ENCODE measurements at regions not wholly inside any gene's neighbourhood (a gene's known extent, or its start where the extent isn't known, plus 50 kb on each side); places are given as distances from the start of the nearest gene placed in this dataset.

- TF ChIP-seq, protein P1, sequence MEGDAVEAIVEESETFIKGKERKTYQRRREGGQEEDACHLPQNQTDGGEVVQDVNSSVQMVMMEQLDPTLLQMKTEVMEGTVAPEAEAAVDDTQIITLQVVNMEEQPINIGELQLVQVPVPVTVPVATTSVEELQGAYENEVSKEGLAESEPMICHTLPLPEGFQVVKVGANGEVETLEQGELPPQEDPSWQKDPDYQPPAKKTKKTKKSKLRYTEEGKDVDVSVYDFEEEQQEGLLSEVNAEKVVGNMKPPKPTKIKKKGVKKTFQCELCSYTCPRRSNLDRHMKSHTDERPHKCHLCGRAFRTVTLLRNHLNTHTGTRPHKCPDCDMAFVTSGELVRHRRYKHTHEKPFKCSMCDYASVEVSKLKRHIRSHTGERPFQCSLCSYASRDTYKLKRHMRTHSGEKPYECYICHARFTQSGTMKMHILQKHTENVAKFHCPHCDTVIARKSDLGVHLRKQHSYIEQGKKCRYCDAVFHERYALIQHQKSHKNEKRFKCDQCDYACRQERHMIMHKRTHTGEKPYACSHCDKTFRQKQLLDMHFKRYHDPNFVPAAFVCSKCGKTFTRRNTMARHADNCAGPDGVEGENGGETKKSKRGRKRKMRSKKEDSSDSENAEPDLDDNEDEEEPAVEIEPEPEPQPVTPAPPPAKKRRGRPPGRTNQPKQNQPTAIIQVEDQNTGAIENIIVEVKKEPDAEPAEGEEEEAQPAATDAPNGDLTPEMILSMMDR (IDR thresholded peaks at IDR 0.05; ENCODE audit: unreplicated experiment) = no peak
- Mint-ChIP-seq H3K4me3 (no peak overlapping the region), H3K27ac (no peak overlapping the region), H3K9me3 (peaks cover 21% of the 10 kb centered on the region), H3K36me3 (peaks cover 3% of the 10 kb centered on the region), H3K4me1 (peaks cover 10% of the 10 kb centered on the region), H3K27me3 (ENCODE audit: low read depth) (peaks cover 13% of the 10 kb centered on the region)
- DNase-seq (ENCODE audit: low spot score in 2 of 2, unreplicated experiment in 2 of 2) = no peak
Observed at GRCh38 chr1:87194856-87195255, 133.8 kb upstream of the LMO4 start.

GRCh38 chr1:87196110-87196827 is 132.4 kb upstream of the LMO4 start:
- no peak overlapping the region for H3K4me3 Mint-ChIP-seq
- TF ChIP-seq, protein P1 (IDR thresholded peaks at IDR 0.05; ENCODE audit: unreplicated experiment) = no peak
- H3K9me3 Mint-ChIP-seq = peaks cover 21% of the 10 kb centered on the region
- H3K27me3 Mint-ChIP-seq (ENCODE audit: low read depth) = peaks cover 22% of the 10 kb centered on the region
- peaks cover 3% of the 10 kb centered on the region for H3K36me3 Mint-ChIP-seq
- no peak overlapping the region for H3K27ac Mint-ChIP-seq
- H3K4me1 Mint-ChIP-seq = peaks cover 13% of the 10 kb centered on the region
- no peak for DNase-seq (ENCODE audit: low spot score in 2 of 2, unreplicated experiment in 2 of 2)

DNA sequence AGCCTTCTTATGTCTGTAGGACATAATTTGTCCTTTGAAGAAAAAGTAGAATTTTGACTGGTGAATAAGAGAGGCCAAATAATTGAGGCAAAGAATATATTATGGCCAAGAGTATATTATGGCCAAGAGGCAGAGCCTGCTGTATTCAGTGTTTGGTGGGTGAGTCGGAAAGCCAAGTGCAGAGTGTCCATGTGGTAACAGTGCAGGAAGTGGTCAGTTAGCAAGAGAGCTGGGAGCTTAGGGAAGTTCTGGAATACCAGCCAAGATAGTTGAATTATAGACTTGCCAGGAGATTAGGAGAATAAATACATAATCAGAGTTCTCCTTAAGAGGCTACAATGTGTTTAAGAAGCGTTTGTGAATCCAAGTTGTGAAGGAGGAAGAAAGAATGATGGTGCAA is 131.5 kb upstream of the LMO4 start:
- TF ChIP-seq, protein P1 (IDR thresholded peaks at IDR 0.05; ENCODE audit: unreplicated experiment) = no peak
- H3K27me3 Mint-ChIP-seq (ENCODE audit: low read depth) = peaks cover 24% of the 10 kb centered on the region
- no peak for DNase-seq (ENCODE audit: low spot score in 2 of 2, unreplicated experiment in 2 of 2)

GRCh38 chr1:87197641-87198040 is 131.0 kb upstream of the LMO4 start:
- peaks cover 27% of the 10 kb centered on the region for H3K27me3 Mint-ChIP-seq (ENCODE audit: low read depth)
- H3K27ac Mint-ChIP-seq = no peak overlapping the region
- peaks cover 21% of the 10 kb centered on the region for H3K9me3 Mint-ChIP-seq
- peaks cover 4% of the 10 kb centered on the region for H3K4me1 Mint-ChIP-seq
- DNase-seq (ENCODE audit: low spot score in 2 of 2, unreplicated experiment in 2 of 2) = no peak
- peaks cover 3% of the 10 kb centered on the region for H3K36me3 Mint-ChIP-seq
- no peak overlapping the region for H3K4me3 Mint-ChIP-seq
- TF ChIP-seq, protein P1 (IDR thresholded peaks at IDR 0.05; ENCODE audit: unreplicated experiment) = no peak

More for the DNA sequence above, 131.5 kb upstream of the LMO4 start:
- Mint-ChIP-seq H3K9me3 (peaks cover 21% of the 10 kb centered on the region), H3K4me3 (no peak overlapping the region), H3K4me1 (peaks cover 7% of the 10 kb centered on the region), H3K36me3 (peaks cover 3% of the 10 kb centered on the region), H3K27ac (no peak overlapping the region)

DNA sequence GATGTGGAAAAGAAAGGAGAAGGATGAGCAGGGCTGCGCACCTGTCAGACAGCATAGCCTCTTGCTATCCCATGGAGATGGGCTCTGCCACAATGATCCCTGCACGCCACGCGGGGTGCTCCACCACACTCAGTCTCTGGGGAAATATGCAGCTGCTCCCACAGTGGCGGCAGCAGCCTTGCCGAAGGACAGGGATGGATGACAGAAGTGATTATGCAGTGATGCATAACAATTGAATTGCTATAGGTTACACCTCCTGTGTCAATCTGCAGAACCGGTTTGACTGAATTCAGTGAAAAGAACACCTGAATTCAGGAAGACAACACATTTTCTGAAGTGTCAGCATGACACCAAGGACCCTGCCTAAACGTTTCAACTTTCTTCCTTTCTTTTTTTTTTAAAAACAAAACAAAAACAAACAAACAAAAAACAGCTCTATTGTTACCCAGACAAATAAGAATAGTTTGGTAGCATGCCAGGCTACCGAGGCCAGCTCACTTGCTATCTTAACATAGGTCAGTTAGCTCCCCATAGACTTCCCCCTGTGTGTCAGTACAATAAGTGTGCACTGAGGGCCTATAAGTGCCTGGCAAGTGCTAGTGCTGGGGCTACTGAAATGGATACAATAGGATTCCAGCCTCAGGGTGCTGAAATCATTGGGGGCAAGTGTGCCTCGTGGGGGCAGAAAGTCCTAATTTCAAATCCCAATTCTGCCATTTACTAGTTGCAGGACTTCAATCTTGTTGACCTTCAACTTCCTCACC is 127.6 kb upstream of the LMO4 start:
- H3K27ac Mint-ChIP-seq = no peak overlapping the region
- DNase-seq (ENCODE audit: low spot score in 2 of 2, unreplicated experiment in 2 of 2) = no peak
- peaks cover 9% of the 10 kb centered on the region for H3K4me1 Mint-ChIP-seq
- no peak overlapping the region for H3K4me3 Mint-ChIP-seq
- TF ChIP-seq, protein P1 (IDR thresholded peaks at IDR 0.05; ENCODE audit: unreplicated experiment) = no peak
- H3K36me3 Mint-ChIP-seq = no peaks in the 10 kb centered on the region
- peaks cover 38% of the 10 kb centered on the region for H3K27me3 Mint-ChIP-seq (ENCODE audit: low read depth)
- H3K9me3 Mint-ChIP-seq = no peaks in the 10 kb centered on the region

Data from mesothelial cell of epicardium (in vitro differentiated cells).